NCI-H2196 treated with DMSO at 0.1 percent for 48 hours (cell line): ENCODE measurements at regions not wholly inside any gene's neighbourhood (a gene's known extent, or its start where the extent isn't known, plus 50 kb on each side); places are given as distances from the start of the nearest gene placed in this dataset.
"Not testable (repeated sequence)": the region's sequence is repeated elsewhere in the genome, so short reads cannot be mapped to it uniquely, and the experiment has no call there.

ENCODE experiments used
- DNase-seq: peaks from one replicate; lab custom pipeline; 2025; ENCODE audit not compliant: unreplicated experiment; lab: John Stamatoyannopoulos, UW

GRCh38 chr2:2732331-2733119, 401.4 kb upstream of the MYT1L start:
- DNase-seq = no peak

- no peak for DNase-seq
These were observed 400.8 kb upstream of the MYT1L start for GRCh38 chr2:2731816-2732284.

GRCh38 chr2:2731101-2731815, 400.2 kb upstream of the MYT1L start:
- no peak for DNase-seq

GRCh38 chr2:2730301-2730833, 399.3 kb upstream of the MYT1L start:
- no peak for DNase-seq

- no peak for DNase-seq
These were observed 398.2 kb upstream of the MYT1L start for GRCh38 chr2:2729246-2729645.

GRCh38 chr2:2728635-2729034, 397.6 kb upstream of the MYT1L start:
- no peak for DNase-seq

GRCh38 chr2:2727876-2728511, 396.9 kb upstream of the MYT1L start:
- DNase-seq = no peak

- no peak for DNase-seq
These were observed 395.1 kb upstream of the MYT1L start for GRCh38 chr2:2726163-2726562.

GRCh38 chr2:2723064-2723463, 392.0 kb upstream of the MYT1L start:
- no peak for DNase-seq

- DNase-seq = no peak
These were observed 390.3 kb upstream of the MYT1L start for GRCh38 chr2:2721296-2721835.

- DNase-seq = not testable (repeated sequence)
These were observed 389.7 kb upstream of the MYT1L start for GRCh38 chr2:2720806-2721205.

- no peak for DNase-seq
These were observed 389.3 kb upstream of the MYT1L start for GRCh38 chr2:2720351-2720750.

GRCh38 chr2:2719781-2720180, 388.7 kb upstream of the MYT1L start:
- DNase-seq = no peak

GRCh38 chr2:2719015-2719414, 387.9 kb upstream of the MYT1L start:
- DNase-seq = no peak

GRCh38 chr2:2717406-2717805, 386.3 kb upstream of the MYT1L start:
- DNase-seq = no peak

- no peak for DNase-seq
These were observed 385.7 kb upstream of the MYT1L start for GRCh38 chr2:2716771-2717170.

GRCh38 chr2:2715036-2715818, 384.2 kb upstream of the MYT1L start:
- no peak for DNase-seq

GRCh38 chr2:2714408-2714807, 383.3 kb upstream of the MYT1L start:
- DNase-seq = no peak

- DNase-seq = no peak
These were observed 378.3 kb upstream of the MYT1L start for GRCh38 chr2:2709431-2709770.

- no peak for DNase-seq
These were observed 377.7 kb upstream of the MYT1L start for GRCh38 chr2:2708575-2709430.
